ENCODE measurements at regions not wholly inside any gene's neighbourhood (a gene's known extent, or its start where the extent isn't known, plus 50 kb on each side); places are given as distances from the start of the nearest gene placed in this dataset.

- TF ChIP-seq EZH2phosphoT487 (IDR thresholded peaks at IDR 0.05; ENCODE audit: low read length) (no peak), EZH2 (optimal IDR thresholded peaks at IDR 0.05; ENCODE audit: low read depth, low read length) (no peak), CTCF (IDR thresholded peaks at IDR 0.05; ENCODE audit: low read length) (no peak)
- Histone ChIP-seq H3K9ac (ENCODE audit: low read length) (no peak overlapping the region), H3K27ac (ENCODE audit: low read length) (no peak overlapping the region), H3K27me3 (replicated peaks; ENCODE audit: insufficient read depth, low read length) (no peaks in the 10 kb centered on the region), H3K36me3 (replicated peaks; ENCODE audit: insufficient read depth, low read length) (no peaks in the 10 kb centered on the region), H2AFZ (ENCODE audit: low read length) (no peak overlapping the region), H3F3A (ENCODE audit: insufficient read depth, low read length) (no peaks in the 10 kb centered on the region), H3K9me2 (replicated peaks; ENCODE audit: insufficient read depth, low read length) (no peaks in the 10 kb centered on the region), H3K4me2 (ENCODE audit: low read depth, low read length) (no peak overlapping the region), H3K9me3 (replicated peaks; ENCODE audit: insufficient read depth, low read length) (no peaks in the 10 kb centered on the region), H4K20me1 (ENCODE audit: insufficient read depth, low read length) (no peaks in the 10 kb centered on the region), H3K4me3 (ENCODE audit: low read length) (no peak overlapping the region), H3K79me2 (ENCODE audit: low read length) (no peaks in the 10 kb centered on the region), H3K4me1 (ENCODE audit: low read length) (no peaks in the 10 kb centered on the region)
- DNase-seq, result no peak
Measured at GRCh38 chrX:16316331-16316730, 149.1 kb downstream of the MAGEB17 start.

- H3K27me3 ChIP-seq (replicated peaks; ENCODE audit: insufficient read depth, low read length), result no peaks in the 10 kb centered on the region
- H3K27ac ChIP-seq (ENCODE audit: low read length), result no peak overlapping the region
- no peaks in the 10 kb centered on the region for H3F3A ChIP-seq (ENCODE audit: insufficient read depth, low read length)
- no peak overlapping the region for H3K4me2 ChIP-seq (ENCODE audit: low read depth, low read length)
- no peak overlapping the region for H3K9ac ChIP-seq (ENCODE audit: low read length)
- no peaks in the 10 kb centered on the region for H3K9me3 ChIP-seq (replicated peaks; ENCODE audit: insufficient read depth, low read length)
- no peaks in the 10 kb centered on the region for H3K79me2 ChIP-seq (ENCODE audit: low read length)
- DNase-seq, result no peak
- H3K9me2 ChIP-seq (replicated peaks; ENCODE audit: insufficient read depth, low read length), result no peaks in the 10 kb centered on the region
- no peak for TF ChIP-seq CTCF (IDR thresholded peaks at IDR 0.05; ENCODE audit: low read length)
- TF ChIP-seq EZH2 (optimal IDR thresholded peaks at IDR 0.05; ENCODE audit: low read depth, low read length), result no peak
- TF ChIP-seq EZH2phosphoT487 (IDR thresholded peaks at IDR 0.05; ENCODE audit: low read length), result no peak
- H3K4me3 ChIP-seq (ENCODE audit: low read length), result no peak overlapping the region
- H3K36me3 ChIP-seq (replicated peaks; ENCODE audit: insufficient read depth, low read length), result no peaks in the 10 kb centered on the region
- no peaks in the 10 kb centered on the region for H4K20me1 ChIP-seq (ENCODE audit: insufficient read depth, low read length)
- H2AFZ ChIP-seq (ENCODE audit: low read length), result no peak overlapping the region
- H3K4me1 ChIP-seq (ENCODE audit: low read length), result no peaks in the 10 kb centered on the region
Measured at GRCh38 chrX:16319929-16320328, 152.6 kb downstream of the MAGEB17 start.

GRCh38 chrX:16320765-16321355 is 153.6 kb downstream of the MAGEB17 start:
- Histone ChIP-seq H3K4me2 (ENCODE audit: low read depth, low read length) (no peak overlapping the region), H3K27me3 (replicated peaks; ENCODE audit: insufficient read depth, low read length) (no peaks in the 10 kb centered on the region), H3F3A (ENCODE audit: insufficient read depth, low read length) (no peaks in the 10 kb centered on the region), H3K9me3 (replicated peaks; ENCODE audit: insufficient read depth, low read length) (no peaks in the 10 kb centered on the region), H4K20me1 (ENCODE audit: insufficient read depth, low read length) (no peaks in the 10 kb centered on the region), H3K27ac (ENCODE audit: low read length) (no peak overlapping the region), H3K4me3 (ENCODE audit: low read length) (no peak overlapping the region), H3K36me3 (replicated peaks; ENCODE audit: insufficient read depth, low read length) (no peaks in the 10 kb centered on the region), H2AFZ (ENCODE audit: low read length) (no peak overlapping the region), H3K9me2 (replicated peaks; ENCODE audit: insufficient read depth, low read length) (no peaks in the 10 kb centered on the region), H3K9ac (ENCODE audit: low read length) (no peak overlapping the region), H3K79me2 (ENCODE audit: low read length) (no peaks in the 10 kb centered on the region), H3K4me1 (ENCODE audit: low read length) (no peaks in the 10 kb centered on the region)
- TF ChIP-seq EZH2 (optimal IDR thresholded peaks at IDR 0.05; ENCODE audit: low read depth, low read length) (no peak), CTCF (IDR thresholded peaks at IDR 0.05; ENCODE audit: low read length) (no peak)
- DNase-seq, result no peak
